Stimulated activated CD8-positive, alpha-beta memory T cell treated with anti-CD3 and anti-CD28 coated beads, Interleukin-7, amount 100 ng/mL, for 48 hours (primary cell): ENCODE measurements at regions not wholly inside any gene's neighbourhood (a gene's known extent, or its start where the extent isn't known, plus 50 kb on each side); places are given as distances from the start of the nearest gene placed in this dataset.

Experiments used
- DNase-seq, 2 donors: peaks; one replicate each; pipeline ENCODE4 v3.0.0-alpha.2; 2020; ENCODE audit warnings: low read depth in 1 of 2; ENCODE audit errors: extremely low read depth in 1 of 2

- no peak for DNase-seq
Measured at GRCh38 chr20:50272724-50273446, 82.3 kb downstream of the CEBPB start.

- no peak for DNase-seq
Measured at GRCh38 chr20:50273601-50274491, 83.2 kb downstream of the CEBPB start.

GRCh38 chr20:50274570-50275430, 84.2 kb downstream of the CEBPB start:
- DNase-seq: no peak

GRCh38 chr20:50276119-50277063, 85.8 kb downstream of the CEBPB start:
- no peak for DNase-seq

- DNase-seq: no peak
Measured at GRCh38 chr20:50277064-50277415, 86.4 kb downstream of the CEBPB start.

GRCh38 chr20:50277460-50278376, 87.1 kb downstream of the CEBPB start:
- no peak for DNase-seq

GRCh38 chr20:50278377-50278683, 87.7 kb downstream of the CEBPB start:
- no peak for DNase-seq

- DNase-seq: no peak
Measured at GRCh38 chr20:50278684-50279531, 88.3 kb downstream of the CEBPB start.

GRCh38 chr20:50279988-50280850, 89.6 kb downstream of the CEBPB start:
- no peak for DNase-seq

GRCh38 chr20:50280851-50281655, 90.4 kb downstream of the CEBPB start:
- DNase-seq: no peak

GRCh38 chr20:50281831-50282591, 91.4 kb downstream of the CEBPB start:
- no peak for DNase-seq

GRCh38 chr20:50282592-50283241, 92.1 kb downstream of the CEBPB start:
- DNase-seq: no peak

GRCh38 chr20:50283370-50283769, 92.7 kb downstream of the CEBPB start:
- no peak for DNase-seq

- DNase-seq: peak in 1 of 2 donors; percentile 65
Measured at GRCh38 chr20:50283922-50284810, 93.5 kb downstream of the CEBPB start.
